ENCODE measurements at regions not wholly inside any gene's neighbourhood (a gene's known extent, or its start where the extent isn't known, plus 50 kb on each side); places are given as distances from the start of the nearest gene placed in this dataset.
A peak's percentile ranks its signal among the peaks of the same experiment; 100 is the strongest.

DNA sequence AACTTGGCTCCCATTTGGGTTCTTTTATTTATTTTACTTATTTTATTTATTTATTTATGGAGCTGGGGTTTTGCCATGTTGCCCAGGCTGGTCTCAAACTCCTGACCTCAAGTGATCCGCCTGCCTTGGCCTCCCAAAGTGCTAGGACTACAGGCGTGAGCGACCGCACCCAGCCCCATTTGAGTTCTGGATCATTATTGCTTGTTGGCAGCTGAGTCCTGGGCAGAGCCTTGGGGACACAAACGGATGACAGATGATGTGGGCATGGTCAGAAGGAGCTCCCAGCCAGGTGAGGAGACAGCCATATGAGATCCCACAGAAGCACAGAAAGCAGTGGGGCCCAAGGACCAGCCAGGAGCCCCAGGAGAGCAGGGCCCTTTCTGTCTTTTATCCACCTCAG, 254.0 kb downstream of the MATN1 start:
- WGBS, 2 experiments (ENCODE audit: insufficient coverage in 1 of 2, insufficient read length in 1 of 2), result 64 to 72% methylated on average over 5 of the region's 5 CpGs
- Mint-ChIP-seq H3K9me3 (peaks cover 2% of the 10 kb centered on the region), H3K4me1 (no peaks in the 10 kb centered on the region), H3K36me3 (ENCODE audit: low read depth) (no peaks in the 10 kb centered on the region), H3K27me3 (ENCODE audit: insufficient read depth) (peaks cover under 1% of the 10 kb centered on the region), H3K27ac (no peak overlapping the region), H3K4me3 (no peak overlapping the region)
- no peaks in the 10 kb centered on the region for H3K27me3 ChIP-seq (ENCODE audit: control insufficient read depth, insufficient read depth, low read length, poor library complexity, severe bottlenecking)
- H3K9me3 ChIP-seq (ENCODE audit: control insufficient read depth, low read length), result no peaks in the 10 kb centered on the region
- no peaks in the 10 kb centered on the region for H3K36me3 ChIP-seq (ENCODE audit: control insufficient read depth, insufficient read depth, low read length)
- no peak for DNase-seq
- no peak overlapping the region for H3K27ac ChIP-seq (ENCODE audit: low read depth, low read length)
- H3K4me1 ChIP-seq (ENCODE audit: control insufficient read depth, insufficient read depth, low read length), result no peaks in the 10 kb centered on the region
- TF ChIP-seq, protein P1, sequence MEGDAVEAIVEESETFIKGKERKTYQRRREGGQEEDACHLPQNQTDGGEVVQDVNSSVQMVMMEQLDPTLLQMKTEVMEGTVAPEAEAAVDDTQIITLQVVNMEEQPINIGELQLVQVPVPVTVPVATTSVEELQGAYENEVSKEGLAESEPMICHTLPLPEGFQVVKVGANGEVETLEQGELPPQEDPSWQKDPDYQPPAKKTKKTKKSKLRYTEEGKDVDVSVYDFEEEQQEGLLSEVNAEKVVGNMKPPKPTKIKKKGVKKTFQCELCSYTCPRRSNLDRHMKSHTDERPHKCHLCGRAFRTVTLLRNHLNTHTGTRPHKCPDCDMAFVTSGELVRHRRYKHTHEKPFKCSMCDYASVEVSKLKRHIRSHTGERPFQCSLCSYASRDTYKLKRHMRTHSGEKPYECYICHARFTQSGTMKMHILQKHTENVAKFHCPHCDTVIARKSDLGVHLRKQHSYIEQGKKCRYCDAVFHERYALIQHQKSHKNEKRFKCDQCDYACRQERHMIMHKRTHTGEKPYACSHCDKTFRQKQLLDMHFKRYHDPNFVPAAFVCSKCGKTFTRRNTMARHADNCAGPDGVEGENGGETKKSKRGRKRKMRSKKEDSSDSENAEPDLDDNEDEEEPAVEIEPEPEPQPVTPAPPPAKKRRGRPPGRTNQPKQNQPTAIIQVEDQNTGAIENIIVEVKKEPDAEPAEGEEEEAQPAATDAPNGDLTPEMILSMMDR (conservative IDR thresholded peaks at IDR 0.05), result no peak
- H3K4me3 ChIP-seq (ENCODE audit: low read length), result no peak overlapping the region
- no peak overlapping the region for H3K9ac ChIP-seq (ENCODE audit: extremely low read depth, low read length, poor library complexity, severe bottlenecking)

DNA sequence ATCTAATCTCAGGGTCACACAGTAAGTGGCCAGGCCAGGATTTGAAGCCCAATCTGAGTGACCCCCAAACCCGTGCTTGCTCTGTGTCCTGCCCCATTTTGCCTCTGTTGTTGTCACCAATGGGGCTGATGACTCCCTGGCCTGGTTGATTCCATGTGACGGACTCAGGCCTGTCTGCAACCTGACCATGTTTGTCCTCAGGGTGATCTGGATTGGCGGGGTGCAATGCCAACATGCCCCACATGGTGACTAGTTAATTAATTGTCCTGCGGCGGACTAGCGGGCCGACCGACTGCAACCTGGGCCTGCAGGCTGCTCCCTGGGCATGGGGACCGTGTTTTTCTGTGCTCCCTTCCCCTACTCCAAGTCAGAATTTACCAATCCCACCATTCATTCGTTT, 256.3 kb downstream of the MATN1 start:
- no peak for DNase-seq
- H3K36me3 Mint-ChIP-seq (ENCODE audit: low read depth), result no peaks in the 10 kb centered on the region
- Histone ChIP-seq H3K9ac (ENCODE audit: extremely low read depth, low read length, poor library complexity, severe bottlenecking) (no peak overlapping the region), H3K4me3 (ENCODE audit: low read length) (no peak overlapping the region), H3K9me3 (ENCODE audit: control insufficient read depth, low read length) (no peaks in the 10 kb centered on the region), H3K36me3 (ENCODE audit: control insufficient read depth, insufficient read depth, low read length) (no peaks in the 10 kb centered on the region), H3K27ac (ENCODE audit: low read depth, low read length) (no peak overlapping the region), H3K27me3 (ENCODE audit: control insufficient read depth, insufficient read depth, low read length, poor library complexity, severe bottlenecking) (no peaks in the 10 kb centered on the region), H3K4me1 (ENCODE audit: control insufficient read depth, insufficient read depth, low read length) (no peaks in the 10 kb centered on the region)
- TF ChIP-seq, protein P1 (conservative IDR thresholded peaks at IDR 0.05), result peak; percentile 14
- no peak overlapping the region for H3K27ac Mint-ChIP-seq
- 89 to 97% methylated on average over 5 to 10 of the region's 10 CpGs for WGBS, 2 experiments (ENCODE audit: insufficient coverage in 1 of 2, insufficient read length in 1 of 2)
- no peaks in the 10 kb centered on the region for H3K4me1 Mint-ChIP-seq
- no peaks in the 10 kb centered on the region for H3K27me3 Mint-ChIP-seq (ENCODE audit: insufficient read depth)
- H3K9me3 Mint-ChIP-seq, result peaks cover 2% of the 10 kb centered on the region
- H3K4me3 Mint-ChIP-seq, result no peak overlapping the region

DNA sequence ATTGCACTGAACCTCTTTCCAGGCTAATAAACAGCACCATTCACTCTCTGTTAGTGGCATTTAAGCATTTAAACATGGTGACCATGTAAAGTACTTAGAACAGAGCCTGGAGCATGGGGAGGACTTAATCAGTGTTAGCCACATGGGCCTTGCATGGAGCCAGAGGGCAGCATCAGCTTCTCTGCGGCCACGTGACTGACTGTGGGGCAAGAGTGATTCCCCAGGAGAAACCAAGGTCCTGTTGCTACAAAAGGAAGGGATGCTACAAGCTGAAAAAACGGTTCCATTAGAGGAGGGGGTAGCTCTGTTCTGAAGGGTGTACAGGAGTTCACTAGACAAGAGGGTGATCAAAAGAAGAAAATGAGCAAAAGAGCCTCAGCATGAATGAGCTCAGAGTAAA, 256.8 kb downstream of the MATN1 start:
- Histone ChIP-seq H3K36me3 (ENCODE audit: control insufficient read depth, insufficient read depth, low read length) (no peaks in the 10 kb centered on the region), H3K27ac (ENCODE audit: low read depth, low read length) (no peak overlapping the region), H3K9me3 (ENCODE audit: control insufficient read depth, low read length) (no peaks in the 10 kb centered on the region), H3K4me1 (ENCODE audit: control insufficient read depth, insufficient read depth, low read length) (no peaks in the 10 kb centered on the region), H3K4me3 (ENCODE audit: low read length) (no peak overlapping the region), H3K9ac (ENCODE audit: extremely low read depth, low read length, poor library complexity, severe bottlenecking) (no peak overlapping the region), H3K27me3 (ENCODE audit: control insufficient read depth, insufficient read depth, low read length, poor library complexity, severe bottlenecking) (no peaks in the 10 kb centered on the region)
- H3K4me1 Mint-ChIP-seq, result no peaks in the 10 kb centered on the region
- no peaks in the 10 kb centered on the region for H3K36me3 Mint-ChIP-seq (ENCODE audit: low read depth)
- no peak overlapping the region for H3K27ac Mint-ChIP-seq
- peaks cover 2% of the 10 kb centered on the region for H3K9me3 Mint-ChIP-seq
- no peak overlapping the region for H3K4me3 Mint-ChIP-seq
- DNase-seq, result no peak
- no peaks in the 10 kb centered on the region for H3K27me3 Mint-ChIP-seq (ENCODE audit: insufficient read depth)
- TF ChIP-seq, protein P1 (conservative IDR thresholded peaks at IDR 0.05), result no peak
- WGBS, 2 experiments (ENCODE audit: insufficient coverage in 1 of 2, insufficient read length in 1 of 2), result 82 to 84% methylated on average over 3 of the region's 3 CpGs

Measured in endodermal cell (in vitro differentiated cells).